Upper lobe of left lung (tissue), 4 donors: ENCODE measurements at regions not wholly inside any gene's neighbourhood (a gene's known extent, or its start where the extent isn't known, plus 50 kb on each side); places are given as distances from the start of the nearest gene placed in this dataset.

Source experiments
- EP300 ChIP-seq, 4 donors: sonication (generic); formaldehyde crosslinking; IDR thresholded peaks; one replicate each; pipeline ENCODE4 v1.5.1; 2017; ENCODE audit warnings: antibody characterized with exemption in 4 of 4, control low read depth in 2 of 4
- POLR2A ChIP-seq, 4 donors: fragments of 450-650 bp; IDR thresholded peaks; one replicate each; pipeline ENCODE4 v1.5.1; 2016 to 2017; ENCODE audit warnings: antibody characterized with exemption in 4 of 4, mild to moderate bottlenecking in 2 of 4
- POLR2AphosphoS5 ChIP-seq, 2 donors: sonication (generic); formaldehyde crosslinking; IDR thresholded peaks; one replicate each; pipeline ENCODE4 v1.5.1; 2017; ENCODE audit warnings: antibody characterized with exemption in 2 of 2
- TF ChIP-seq, protein P1 (sequence below), 6 experiments: fragments of 450-650 bp in 4 of 6; fragments of 200-600 bp in 2 of 6; sonication (generic) in 2 of 6; IDR thresholded peaks; one replicate each; pipeline ENCODE4 v1.5.1; 2016 to 2019; ENCODE audit warnings: antibody characterized with exemption in 6 of 6

DNA sequence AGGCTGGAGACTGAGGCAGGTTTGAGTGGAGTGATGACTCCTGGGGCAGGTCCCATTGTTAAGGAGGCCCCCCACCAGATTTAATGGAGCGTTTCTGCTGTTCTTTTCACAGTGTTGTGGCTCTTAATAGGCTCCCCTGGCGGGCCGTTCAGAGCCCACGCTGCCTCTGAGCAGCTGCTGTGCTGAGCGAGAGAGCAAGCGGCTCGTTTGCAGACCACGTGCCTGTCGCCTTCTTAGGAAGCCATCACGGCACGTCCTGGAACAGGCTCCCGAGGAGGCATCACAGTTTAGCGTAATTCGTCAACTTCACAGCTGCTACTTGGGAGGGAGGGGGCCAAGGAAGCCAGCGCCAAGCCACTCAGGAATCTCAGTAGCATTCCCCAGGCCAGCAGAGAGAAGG is 70.5 kb upstream of the CTTNBP2NL start:
- TF ChIP-seq, protein P1, sequence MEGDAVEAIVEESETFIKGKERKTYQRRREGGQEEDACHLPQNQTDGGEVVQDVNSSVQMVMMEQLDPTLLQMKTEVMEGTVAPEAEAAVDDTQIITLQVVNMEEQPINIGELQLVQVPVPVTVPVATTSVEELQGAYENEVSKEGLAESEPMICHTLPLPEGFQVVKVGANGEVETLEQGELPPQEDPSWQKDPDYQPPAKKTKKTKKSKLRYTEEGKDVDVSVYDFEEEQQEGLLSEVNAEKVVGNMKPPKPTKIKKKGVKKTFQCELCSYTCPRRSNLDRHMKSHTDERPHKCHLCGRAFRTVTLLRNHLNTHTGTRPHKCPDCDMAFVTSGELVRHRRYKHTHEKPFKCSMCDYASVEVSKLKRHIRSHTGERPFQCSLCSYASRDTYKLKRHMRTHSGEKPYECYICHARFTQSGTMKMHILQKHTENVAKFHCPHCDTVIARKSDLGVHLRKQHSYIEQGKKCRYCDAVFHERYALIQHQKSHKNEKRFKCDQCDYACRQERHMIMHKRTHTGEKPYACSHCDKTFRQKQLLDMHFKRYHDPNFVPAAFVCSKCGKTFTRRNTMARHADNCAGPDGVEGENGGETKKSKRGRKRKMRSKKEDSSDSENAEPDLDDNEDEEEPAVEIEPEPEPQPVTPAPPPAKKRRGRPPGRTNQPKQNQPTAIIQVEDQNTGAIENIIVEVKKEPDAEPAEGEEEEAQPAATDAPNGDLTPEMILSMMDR (IDR thresholded peaks at IDR 0.05), result no peak
- no peak for TF ChIP-seq POLR2A (IDR thresholded peaks at IDR 0.05)
- no peak for TF ChIP-seq EP300 (IDR thresholded peaks at IDR 0.05)
- TF ChIP-seq POLR2AphosphoS5 (IDR thresholded peaks at IDR 0.05), result no peak
